MM.1S (cell line): ENCODE measurements at regions not wholly inside any gene's neighbourhood (a gene's known extent, or its start where the extent isn't known, plus 50 kb on each side); places are given as distances from the start of the nearest gene placed in this dataset.

ENCODE experiments used
- DNase-seq: peaks from one replicate; pipeline ENCODE4 v3.0.0-alpha.2; 2015
- H2AFZ ChIP-seq: fragments of 300-600 bp; sonication (generic); 2 replicates; pipeline ENCODE4 v1.6.0; 2016; ENCODE audit warnings: antibody characterized with exemption, low read length
- H3F3A ChIP-seq: fragments of 300-600 bp; sonication (generic); 2 replicates; pipeline ENCODE4 v1.6.1; 2016; ENCODE audit warnings: mild to moderate bottlenecking, antibody characterized with exemption, low read length, moderate library complexity, mixed read lengths; ENCODE audit not compliant: insufficient read depth
- H3K27ac ChIP-seq: fragments of 300-600 bp; sonication (generic); 2 replicates; pipeline ENCODE4 v1.5.1; 2016; ENCODE audit warnings: mild to moderate bottlenecking, low read length
- H3K27me3 ChIP-seq: fragments of 300-600 bp; sonication (generic); replicated peaks from 2 replicates; pipeline ENCODE4 v1.6.0; 2016; ENCODE audit warnings: low read length; ENCODE audit not compliant: insufficient read depth
- H3K36me3 ChIP-seq: fragments of 300-600 bp; sonication (generic); replicated peaks from 2 replicates; pipeline ENCODE4 v1.6.1; 2016; ENCODE audit warnings: mild to moderate bottlenecking, low read length, mixed read lengths; ENCODE audit not compliant: insufficient read depth
- H3K4me1 ChIP-seq: fragments of 300-600 bp; sonication (generic); 2 replicates; pipeline ENCODE4 v1.6.1; 2016; ENCODE audit warnings: low read length, mixed read lengths
- H3K4me2 ChIP-seq: fragments of 300-600 bp; sonication (generic); 2 replicates; pipeline ENCODE4 v1.6.0; 2016; ENCODE audit warnings: low read depth, low read length
- H3K4me3 ChIP-seq: fragments of 300-600 bp; sonication (generic); 2 replicates; pipeline ENCODE4 v1.5.1; 2016; ENCODE audit warnings: low read length, mixed read lengths
- H3K79me2 ChIP-seq: fragments of 300-600 bp; sonication (generic); 2 replicates; pipeline ENCODE4 v1.6.1; 2016; ENCODE audit warnings: mixed run types, low read length, mixed read lengths
- H3K9ac ChIP-seq: fragments of 300-600 bp; sonication (generic); 2 replicates; pipeline ENCODE4 v1.6.1; 2016; ENCODE audit warnings: low read length, mixed read lengths
- H3K9me2 ChIP-seq: fragments of 300-600 bp; sonication (generic); replicated peaks from 2 replicates; pipeline ENCODE4 v1.6.1; 2016; ENCODE audit warnings: mild to moderate bottlenecking, low read length, mixed read lengths; ENCODE audit not compliant: insufficient read depth
- H3K9me3 ChIP-seq: fragments of 300-600 bp; sonication (generic); replicated peaks from 2 replicates; pipeline ENCODE4 v1.6.1; 2016; ENCODE audit warnings: mild to moderate bottlenecking, low read length, mixed read lengths; ENCODE audit not compliant: insufficient read depth
- H4K20me1 ChIP-seq: fragments of 300-600 bp; sonication (generic); 2 replicates; pipeline ENCODE4 v1.6.1; 2016; ENCODE audit warnings: mild to moderate bottlenecking, low read length, moderate library complexity, mixed read lengths; ENCODE audit not compliant: insufficient read depth
- EZH2 ChIP-seq: fragments of 300-600 bp; sonication (generic); optimal IDR thresholded peaks from 2 replicates; pipeline ENCODE3; 2017; ENCODE audit warnings: low read depth, mild to moderate bottlenecking, antibody characterized with exemption, low read length, mixed read lengths
- EZH2phosphoT487 ChIP-seq: fragments of 300-600 bp; sonication (generic); IDR thresholded peaks from 2 replicates; pipeline ENCODE4 v1.6.1; 2018; ENCODE audit warnings: antibody characterized with exemption, low read length
- TF ChIP-seq, protein P1 (sequence below): fragments of 300-600 bp; sonication (generic); IDR thresholded peaks from 2 replicates; pipeline ENCODE4 v1.5.1; 2016; ENCODE audit warnings: antibody characterized with exemption, low read length, mixed read lengths

DNA sequence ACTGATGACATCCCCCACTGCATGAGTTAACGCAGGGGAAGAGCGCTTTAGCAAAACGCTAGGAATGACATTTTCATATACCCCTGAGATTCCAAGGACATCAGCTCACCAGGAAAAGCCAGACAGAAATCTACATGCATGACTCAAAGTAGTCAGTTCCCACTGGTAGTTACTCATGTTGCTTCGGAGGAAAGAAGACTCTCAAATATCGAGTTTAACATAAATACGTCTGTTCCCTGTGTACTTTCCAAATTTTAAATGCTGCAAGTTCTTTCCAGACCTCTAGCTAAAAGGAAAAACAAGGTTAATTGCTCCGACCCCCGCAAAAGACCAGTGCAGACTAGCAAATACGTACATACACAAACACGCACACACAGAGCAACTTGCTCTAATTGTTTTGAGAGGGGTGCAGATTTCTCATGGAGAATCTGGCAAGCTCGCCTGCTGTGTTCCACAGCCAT lies 115.4 kb upstream of the PRICKLE2 start:
- no peaks in the 10 kb centered on the region for H3K9me2 ChIP-seq
- H3K36me3 ChIP-seq = no peaks in the 10 kb centered on the region
- H3K27ac ChIP-seq = no peak overlapping the region
- H3K4me3 ChIP-seq = no peak overlapping the region
- no peaks in the 10 kb centered on the region for H3K27me3 ChIP-seq
- H3K4me2 ChIP-seq = no peak overlapping the region
- H3K9me3 ChIP-seq = no peaks in the 10 kb centered on the region
- no peaks in the 10 kb centered on the region for H3K4me1 ChIP-seq
- H4K20me1 ChIP-seq = no peaks in the 10 kb centered on the region
- TF ChIP-seq, protein P1, sequence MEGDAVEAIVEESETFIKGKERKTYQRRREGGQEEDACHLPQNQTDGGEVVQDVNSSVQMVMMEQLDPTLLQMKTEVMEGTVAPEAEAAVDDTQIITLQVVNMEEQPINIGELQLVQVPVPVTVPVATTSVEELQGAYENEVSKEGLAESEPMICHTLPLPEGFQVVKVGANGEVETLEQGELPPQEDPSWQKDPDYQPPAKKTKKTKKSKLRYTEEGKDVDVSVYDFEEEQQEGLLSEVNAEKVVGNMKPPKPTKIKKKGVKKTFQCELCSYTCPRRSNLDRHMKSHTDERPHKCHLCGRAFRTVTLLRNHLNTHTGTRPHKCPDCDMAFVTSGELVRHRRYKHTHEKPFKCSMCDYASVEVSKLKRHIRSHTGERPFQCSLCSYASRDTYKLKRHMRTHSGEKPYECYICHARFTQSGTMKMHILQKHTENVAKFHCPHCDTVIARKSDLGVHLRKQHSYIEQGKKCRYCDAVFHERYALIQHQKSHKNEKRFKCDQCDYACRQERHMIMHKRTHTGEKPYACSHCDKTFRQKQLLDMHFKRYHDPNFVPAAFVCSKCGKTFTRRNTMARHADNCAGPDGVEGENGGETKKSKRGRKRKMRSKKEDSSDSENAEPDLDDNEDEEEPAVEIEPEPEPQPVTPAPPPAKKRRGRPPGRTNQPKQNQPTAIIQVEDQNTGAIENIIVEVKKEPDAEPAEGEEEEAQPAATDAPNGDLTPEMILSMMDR = no peak
- TF ChIP-seq EZH2phosphoT487 (no peak), EZH2 (no peak)
- no peak overlapping the region for H3K9ac ChIP-seq
- no peaks in the 10 kb centered on the region for H3K79me2 ChIP-seq
- H3F3A ChIP-seq = no peaks in the 10 kb centered on the region
- DNase-seq = no peak
- H2AFZ ChIP-seq = no peak overlapping the region

DNA sequence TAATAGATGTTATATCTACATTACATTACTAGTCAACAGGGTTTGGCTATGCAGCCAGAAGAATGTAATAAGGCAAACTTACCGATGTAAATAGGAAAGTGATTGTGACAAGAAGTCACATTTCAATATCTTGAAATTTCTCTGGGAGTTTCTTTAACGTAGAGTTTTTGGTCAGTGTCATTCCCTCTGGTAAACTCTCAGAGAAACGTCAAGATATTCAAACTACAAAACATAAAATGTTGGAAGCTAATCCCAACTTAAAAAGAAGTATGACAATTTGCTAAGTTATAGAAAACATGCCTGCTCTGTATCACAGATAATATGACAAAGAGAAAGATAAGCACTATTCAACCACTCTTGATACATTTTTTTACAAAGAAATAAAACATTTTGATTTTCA lies 111.2 kb upstream of the PRICKLE2 start:
- TF ChIP-seq EZH2phosphoT487 = no peak
- TF ChIP-seq, protein P1 = no peak
- TF ChIP-seq EZH2 = no peak
- Histone ChIP-seq H3K9me3 (no peaks in the 10 kb centered on the region), H3K27ac (no peak overlapping the region), H3F3A (no peaks in the 10 kb centered on the region), H4K20me1 (no peaks in the 10 kb centered on the region), H3K4me3 (no peak overlapping the region), H3K4me2 (no peak overlapping the region), H3K4me1 (no peaks in the 10 kb centered on the region), H3K9ac (no peak overlapping the region), H3K9me2 (no peaks in the 10 kb centered on the region), H2AFZ (no peak overlapping the region), H3K36me3 (no peaks in the 10 kb centered on the region), H3K27me3 (no peaks in the 10 kb centered on the region), H3K79me2 (no peaks in the 10 kb centered on the region)
- no peak for DNase-seq

DNA sequence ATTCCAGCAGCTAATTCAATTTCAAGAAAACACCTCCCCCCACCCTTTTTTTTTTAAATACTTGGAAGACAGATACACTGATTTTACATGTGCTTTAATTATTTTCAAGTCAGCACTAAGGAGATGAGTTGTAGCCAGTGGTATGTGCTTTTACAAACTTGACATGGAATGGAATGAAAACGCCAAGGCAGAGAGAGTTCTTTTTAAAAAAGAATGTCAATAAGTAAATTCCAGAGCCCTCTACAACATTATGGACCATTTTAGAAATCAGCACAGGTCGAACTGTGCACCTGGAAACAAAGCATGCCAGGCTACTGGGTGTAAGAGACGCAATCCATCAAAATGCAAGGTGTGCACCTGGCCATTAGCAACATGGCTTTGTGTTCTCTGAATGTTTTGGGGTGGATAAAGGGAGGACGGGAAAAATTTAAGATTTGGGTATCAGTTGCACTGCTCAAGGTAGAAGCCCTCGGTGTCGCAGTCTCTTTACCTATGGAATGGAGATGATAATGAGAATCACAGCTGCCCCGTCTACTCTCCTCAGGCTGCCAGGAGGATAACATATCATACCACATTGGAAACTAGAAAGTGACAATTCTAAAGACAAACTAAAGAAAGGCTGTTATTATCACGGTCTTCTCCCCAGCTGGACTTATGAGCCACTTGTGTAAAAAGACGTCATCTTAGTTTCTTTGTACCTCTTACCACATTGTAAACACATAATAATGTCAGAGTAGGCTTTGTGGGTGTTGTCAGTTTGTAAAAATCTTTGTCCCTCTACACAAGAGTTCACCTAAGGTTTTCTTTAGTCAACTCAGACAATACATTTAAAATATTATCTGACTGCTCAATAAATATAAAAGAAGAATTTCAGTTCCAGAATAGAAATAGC lies 107.4 kb upstream of the PRICKLE2 start:
- Histone ChIP-seq H3K79me2 (no peaks in the 10 kb centered on the region), H3K36me3 (no peaks in the 10 kb centered on the region), H2AFZ (no peak overlapping the region), H3K4me1 (no peaks in the 10 kb centered on the region), H3K4me2 (no peak overlapping the region), H3F3A (no peaks in the 10 kb centered on the region), H3K9ac (no peak overlapping the region), H3K4me3 (no peak overlapping the region), H3K9me2 (no peaks in the 10 kb centered on the region), H4K20me1 (no peaks in the 10 kb centered on the region), H3K27me3 (no peaks in the 10 kb centered on the region), H3K27ac (no peak overlapping the region), H3K9me3 (no peaks in the 10 kb centered on the region)
- no peak for TF ChIP-seq EZH2phosphoT487
- TF ChIP-seq, protein P1 = no peak
- TF ChIP-seq EZH2 = no peak
- DNase-seq = no peak
